HL-60 (cell line): ENCODE measurements at regions not wholly inside any gene's neighbourhood (a gene's known extent, or its start where the extent isn't known, plus 50 kb on each side); places are given as distances from the start of the nearest gene placed in this dataset.

Experiments
- DNase-seq, 2 experiments: peaks; one replicate each; pipeline ENCODE4 v3.0.0-alpha.2; 2010 to 2020; ENCODE audit warnings: low read depth in 1 of 2, low spot score in 1 of 2
- H3K27ac ChIP-seq: fragments of 250-450 bp; sonication (Bioruptor Pico); replicated peaks from 2 replicates; pipeline ENCODE4 v1.5.1; 2020; ENCODE audit warnings: mild to moderate bottlenecking, moderate library complexity
- H3K27me3 ChIP-seq: fragments of 250-450 bp; sonication (Bioruptor Pico); 2 replicates; pipeline ENCODE4 v1.5.1; 2021; ENCODE audit warnings: mild to moderate bottlenecking, moderate library complexity; ENCODE audit not compliant: insufficient read depth, poor library complexity, severe bottlenecking
- H3K4me3 ChIP-seq: replicated peaks from 2 replicates; pipeline ENCODE4 v1.5.1; 2011; ENCODE audit warnings: mild to moderate bottlenecking, control low read depth, low read length; ENCODE audit not compliant: insufficient read depth
- CTCF ChIP-seq: IDR thresholded peaks from one replicate; pipeline ENCODE4 v1.5.1; 2011; ENCODE audit warnings: low read length, control low read depth, inconsistent platforms; ENCODE audit not compliant: insufficient read depth
- GABPA ChIP-seq: IDR thresholded peaks from 2 replicates; pipeline ENCODE4 v1.6.1; 2012; ENCODE audit warnings: low read depth
- POLR2AphosphoS5 ChIP-seq: IDR thresholded peaks from 2 replicates; pipeline ENCODE4 v1.6.1; 2012; ENCODE audit warnings: low read depth
- SPI1 ChIP-seq: IDR thresholded peaks from 2 replicates; pipeline ENCODE4 v1.6.1; 2012; ENCODE audit warnings: low read depth, mild to moderate bottlenecking, borderline replicate concordance
- TF ChIP-seq, protein P1 (sequence below): IDR thresholded peaks from 2 replicates; pipeline ENCODE4 v1.6.1; 2012; ENCODE audit warnings: low read depth; ENCODE audit not compliant: insufficient replicate concordance

- Histone ChIP-seq H3K27ac (no peak overlapping the region), H3K4me3 (no peak overlapping the region), H3K27me3 (no peaks in the 10 kb centered on the region)
- TF ChIP-seq SPI1, result no peak
- TF ChIP-seq, protein P1, sequence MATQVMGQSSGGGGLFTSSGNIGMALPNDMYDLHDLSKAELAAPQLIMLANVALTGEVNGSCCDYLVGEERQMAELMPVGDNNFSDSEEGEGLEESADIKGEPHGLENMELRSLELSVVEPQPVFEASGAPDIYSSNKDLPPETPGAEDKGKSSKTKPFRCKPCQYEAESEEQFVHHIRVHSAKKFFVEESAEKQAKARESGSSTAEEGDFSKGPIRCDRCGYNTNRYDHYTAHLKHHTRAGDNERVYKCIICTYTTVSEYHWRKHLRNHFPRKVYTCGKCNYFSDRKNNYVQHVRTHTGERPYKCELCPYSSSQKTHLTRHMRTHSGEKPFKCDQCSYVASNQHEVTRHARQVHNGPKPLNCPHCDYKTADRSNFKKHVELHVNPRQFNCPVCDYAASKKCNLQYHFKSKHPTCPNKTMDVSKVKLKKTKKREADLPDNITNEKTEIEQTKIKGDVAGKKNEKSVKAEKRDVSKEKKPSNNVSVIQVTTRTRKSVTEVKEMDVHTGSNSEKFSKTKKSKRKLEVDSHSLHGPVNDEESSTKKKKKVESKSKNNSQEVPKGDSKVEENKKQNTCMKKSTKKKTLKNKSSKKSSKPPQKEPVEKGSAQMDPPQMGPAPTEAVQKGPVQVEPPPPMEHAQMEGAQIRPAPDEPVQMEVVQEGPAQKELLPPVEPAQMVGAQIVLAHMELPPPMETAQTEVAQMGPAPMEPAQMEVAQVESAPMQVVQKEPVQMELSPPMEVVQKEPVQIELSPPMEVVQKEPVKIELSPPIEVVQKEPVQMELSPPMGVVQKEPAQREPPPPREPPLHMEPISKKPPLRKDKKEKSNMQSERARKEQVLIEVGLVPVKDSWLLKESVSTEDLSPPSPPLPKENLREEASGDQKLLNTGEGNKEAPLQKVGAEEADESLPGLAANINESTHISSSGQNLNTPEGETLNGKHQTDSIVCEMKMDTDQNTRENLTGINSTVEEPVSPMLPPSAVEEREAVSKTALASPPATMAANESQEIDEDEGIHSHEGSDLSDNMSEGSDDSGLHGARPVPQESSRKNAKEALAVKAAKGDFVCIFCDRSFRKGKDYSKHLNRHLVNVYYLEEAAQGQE, result no peak
- TF ChIP-seq POLR2AphosphoS5, result no peak
- no peak for DNase-seq
These were observed 224.4 kb downstream of the LACC1 start for GRCh38 chr13:44104197-44104490.

DNA sequence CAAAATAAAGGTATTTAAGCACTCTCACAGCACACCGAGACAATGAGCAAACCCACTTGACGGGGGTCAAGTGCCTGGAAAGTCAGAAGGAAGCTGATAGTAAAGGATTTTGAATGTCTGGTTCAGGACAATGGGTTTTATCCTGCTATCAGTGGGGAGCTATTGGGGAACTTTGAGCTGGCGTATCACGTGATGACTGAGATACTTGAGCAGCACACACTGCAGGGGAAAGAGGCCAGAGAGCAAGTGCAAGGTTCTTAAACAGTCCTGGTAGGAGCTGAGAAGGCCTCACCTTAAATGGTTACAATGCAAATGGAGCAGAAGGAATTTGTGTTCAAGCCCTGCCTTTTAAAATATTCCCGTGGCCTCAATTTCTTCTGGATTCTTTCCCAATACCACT, 225.3 kb downstream of the LACC1 start:
- no peak overlapping the region for H3K27ac ChIP-seq
- no peak overlapping the region for H3K4me3 ChIP-seq
- no peaks in the 10 kb centered on the region for H3K27me3 ChIP-seq
- TF ChIP-seq SPI1, result no peak
- no peak for TF ChIP-seq CTCF
- no peak for TF ChIP-seq POLR2AphosphoS5
- no peak for TF ChIP-seq GABPA
- TF ChIP-seq, protein P1, result no peak
- DNase-seq, result no peak

GRCh38 chr13:44106266-44107152, 226.8 kb downstream of the LACC1 start:
- no peak overlapping the region for H3K4me3 ChIP-seq
- DNase-seq, result no peak
- no peaks in the 10 kb centered on the region for H3K27me3 ChIP-seq
- TF ChIP-seq SPI1, result no peak
- TF ChIP-seq POLR2AphosphoS5, result no peak
- TF ChIP-seq, protein P1, result no peak
- no peak for TF ChIP-seq CTCF
- no peak overlapping the region for H3K27ac ChIP-seq
